Stomach (tissue), 8 donors: ENCODE measurements at regions not wholly inside any gene's neighbourhood (a gene's known extent, or its start where the extent isn't known, plus 50 kb on each side); places are given as distances from the start of the nearest gene placed in this dataset.

Experiments used
- DNase-seq, 2 donors: peaks; one replicate each; pipeline versions ENCODE4 v3.0.0 to v3.0.0-alpha.2; 2013 to 2019
- H3K27ac ChIP-seq, 5 donors: fragments of 200-600 bp in 4 of 5; sonication (generic) in 4 of 5; one replicate each; pipeline ENCODE4 v1.5.1; 2013 to 2019; ENCODE audit warnings: mild to moderate bottlenecking in 1 of 5, moderate library complexity in 1 of 5
- H3K27me3 ChIP-seq, 3 donors: fragments of 200-600 bp; sonication (generic); one replicate each; pipeline ENCODE4 v1.5.1; 2017 to 2019; ENCODE audit warnings: mixed run types in 1 of 3
- H3K36me3 ChIP-seq, 4 donors: fragments of 200-600 bp; sonication (generic); 1 replicate in 3 of 4; 2 replicates in 1 of 4; pipeline ENCODE4 v1.5.1; 2016 to 2019
- H3K4me1 ChIP-seq, 4 donors: fragments of 200-600 bp; sonication (generic); one replicate each; pipeline ENCODE4 v1.5.1; 2016 to 2019
- H3K4me3 ChIP-seq, 4 donors: fragments of 200-600 bp; sonication (generic) in 3 of 4; one replicate each; pipeline ENCODE4 v1.5.1; 2016 to 2019; ENCODE audit warnings: mild to moderate bottlenecking in 1 of 4
- H3K9me3 ChIP-seq, 4 donors: fragments of 200-600 bp; sonication (generic); one replicate each; pipeline ENCODE4 v1.5.1; 2016 to 2019
- EP300 ChIP-seq: sonication (generic); formaldehyde crosslinking; IDR thresholded peaks from one replicate; pipeline ENCODE4 v1.6.1; 2017; ENCODE audit warnings: antibody characterized with exemption
- POLR2A ChIP-seq, 4 donors: fragments of 450-650 bp; IDR thresholded peaks; one replicate each; pipeline ENCODE4 v1.6.1; 2016; ENCODE audit warnings: antibody characterized with exemption in 4 of 4, control low read depth in 2 of 4, mild to moderate bottlenecking in 1 of 4, moderate library complexity in 1 of 4
- POLR2AphosphoS5 ChIP-seq, 3 donors: sonication (generic); formaldehyde crosslinking; IDR thresholded peaks; one replicate each; pipeline ENCODE4 v1.6.1; 2016; ENCODE audit warnings: antibody characterized with exemption in 3 of 3
- WGBS, 5 donors: extraction: QIAGEN DNeasy Blood & Tissue Kit in 3 of 5; methylation state at CpG; one replicate each; pipeline versions ENCODE4 v1.1.5 to v1.1.7; 2013 to 2018; 5-methylcytosine and 5-hydroxymethylcytosine counted together
- intact Hi-C: fragments of 100-400 bp; cut with DNase I; formaldehyde crosslinking; loops from one replicate; pipeline ENCODE4 v1.15.1; 2023; ENCODE audit warnings: low total_unique reads
- TF ChIP-seq, protein P1 (sequence below), 7 experiments: fragments of 450-650 bp in 4 of 7; fragments of 200-600 bp in 3 of 7; sonication (generic) in 3 of 7; IDR thresholded peaks; one replicate each; pipeline ENCODE4 v1.5.1; 2016 to 2019; ENCODE audit warnings: antibody characterized with exemption in 7 of 7, control low read depth in 2 of 7, mild to moderate bottlenecking in 1 of 7
- donor health status: healthy with polysubstance abuse.
- donor health status: Bipolar disorder and iron deficiency.
- donor health status: healthy.

DNA sequence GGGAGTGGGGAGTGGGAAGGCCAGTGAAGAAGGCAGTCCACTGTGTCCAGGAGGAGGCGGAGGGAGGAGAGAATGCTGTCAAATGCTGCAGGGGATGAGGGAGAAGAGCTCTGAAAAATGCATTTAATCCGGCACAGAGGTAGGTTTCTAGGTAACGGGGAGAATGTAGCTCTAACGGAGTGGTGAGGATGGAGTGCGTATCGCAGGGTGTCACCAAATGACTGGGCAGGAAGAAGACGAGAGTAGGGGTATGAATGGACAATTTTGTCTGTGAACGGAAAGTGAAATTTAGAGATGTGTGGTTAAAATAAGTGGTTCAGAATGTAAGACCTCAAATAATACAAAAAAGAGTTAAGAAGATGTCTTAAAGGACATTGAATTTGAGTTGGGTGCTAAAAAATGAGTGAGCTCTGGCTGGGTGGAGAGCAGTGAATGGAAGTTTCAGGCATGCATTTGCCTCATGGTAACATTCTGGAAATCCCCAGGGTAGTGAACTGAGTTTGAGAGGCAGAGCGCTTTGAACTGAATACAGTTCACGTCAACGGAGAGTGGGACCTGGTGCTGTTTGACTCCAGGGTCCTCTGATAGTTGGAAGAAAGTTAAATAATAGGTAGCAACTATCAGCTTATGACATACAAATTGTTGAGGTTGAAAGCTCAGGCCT, 81.3 kb upstream of the CADM1 start:
- intact Hi-C loops, result no loop called here
- Histone ChIP-seq H3K27me3 (no peaks in the 10 kb centered on the region), H3K27ac (no peak overlapping the region), H3K4me1 (peaks cover 3 to 22% (median 20%) of the 10 kb centered on the region in 4 donors), H3K4me3 (no peak overlapping the region), H3K36me3 (no peaks in the 10 kb centered on the region), H3K9me3 (peaks cover 0 to 20% (median 13%) of the 10 kb centered on the region in 4 donors)
- TF ChIP-seq POLR2A (IDR thresholded peaks at IDR 0.05), result no peak
- TF ChIP-seq EP300, result no peak
- no peak for TF ChIP-seq POLR2AphosphoS5 (IDR thresholded peaks at IDR 0.05)
- TF ChIP-seq, protein P1, sequence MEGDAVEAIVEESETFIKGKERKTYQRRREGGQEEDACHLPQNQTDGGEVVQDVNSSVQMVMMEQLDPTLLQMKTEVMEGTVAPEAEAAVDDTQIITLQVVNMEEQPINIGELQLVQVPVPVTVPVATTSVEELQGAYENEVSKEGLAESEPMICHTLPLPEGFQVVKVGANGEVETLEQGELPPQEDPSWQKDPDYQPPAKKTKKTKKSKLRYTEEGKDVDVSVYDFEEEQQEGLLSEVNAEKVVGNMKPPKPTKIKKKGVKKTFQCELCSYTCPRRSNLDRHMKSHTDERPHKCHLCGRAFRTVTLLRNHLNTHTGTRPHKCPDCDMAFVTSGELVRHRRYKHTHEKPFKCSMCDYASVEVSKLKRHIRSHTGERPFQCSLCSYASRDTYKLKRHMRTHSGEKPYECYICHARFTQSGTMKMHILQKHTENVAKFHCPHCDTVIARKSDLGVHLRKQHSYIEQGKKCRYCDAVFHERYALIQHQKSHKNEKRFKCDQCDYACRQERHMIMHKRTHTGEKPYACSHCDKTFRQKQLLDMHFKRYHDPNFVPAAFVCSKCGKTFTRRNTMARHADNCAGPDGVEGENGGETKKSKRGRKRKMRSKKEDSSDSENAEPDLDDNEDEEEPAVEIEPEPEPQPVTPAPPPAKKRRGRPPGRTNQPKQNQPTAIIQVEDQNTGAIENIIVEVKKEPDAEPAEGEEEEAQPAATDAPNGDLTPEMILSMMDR (IDR thresholded peaks at IDR 0.05), result no peak
- no peak for DNase-seq
- WGBS, 5 donors, result 87 to 91% (median 89%) methylated on average over 11 of the region's 11 CpGs

DNA sequence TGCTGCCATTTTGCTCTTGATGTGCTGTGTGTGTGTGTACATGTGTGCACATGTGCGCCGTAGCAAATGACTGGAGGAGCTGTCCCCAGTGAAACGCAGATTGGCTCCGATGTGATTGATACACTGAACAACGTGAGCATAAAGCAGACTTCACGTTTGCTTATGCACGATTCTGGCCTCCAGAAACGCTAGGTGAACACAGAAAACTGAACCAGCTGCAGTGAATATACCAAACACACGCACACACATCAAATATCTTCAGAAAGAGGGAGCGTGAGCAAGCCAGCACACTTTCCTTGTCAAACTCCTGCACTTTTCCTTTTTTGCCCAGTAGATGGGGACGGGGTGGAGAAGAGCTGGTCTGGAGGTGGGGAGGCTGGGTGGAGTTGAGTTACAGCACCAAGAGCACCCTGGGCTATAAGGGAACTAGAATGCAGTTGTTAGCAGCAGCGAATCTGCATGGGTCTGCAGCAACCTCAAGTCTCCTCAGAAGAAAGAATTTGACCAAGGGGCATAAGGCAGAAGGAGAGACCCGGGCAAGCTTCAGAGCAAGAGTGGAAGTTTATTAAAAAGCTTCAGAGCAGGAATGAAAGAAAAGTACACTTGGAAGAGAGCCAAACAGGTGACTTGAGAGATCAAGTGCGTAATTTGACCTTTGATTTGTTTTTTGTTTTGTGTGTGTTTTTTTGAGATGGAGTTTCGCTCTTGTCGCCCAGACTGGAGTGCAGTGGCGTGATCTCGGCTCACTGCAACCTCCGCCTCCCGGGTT, 77.8 kb upstream of the CADM1 start:
- Histone ChIP-seq H3K27me3 (no peaks in the 10 kb centered on the region), H3K27ac (no peak overlapping the region), H3K9me3 (no peaks in the 10 kb centered on the region), H3K4me3 (no peak overlapping the region), H3K36me3 (no peaks in the 10 kb centered on the region), H3K4me1 (peaks cover 3 to 23% (median 20%) of the 10 kb centered on the region in 4 donors)
- peak in 1 of 2 donors; percentile 71 for DNase-seq
- no peak for TF ChIP-seq POLR2A (IDR thresholded peaks at IDR 0.05)
- TF ChIP-seq, protein P1 (IDR thresholded peaks at IDR 0.05), result no peak
- TF ChIP-seq POLR2AphosphoS5 (IDR thresholded peaks at IDR 0.05), result no peak
- no peak for TF ChIP-seq EP300
- WGBS, 5 donors, result 33 to 52% (median 39%) methylated on average over 20 of the region's 20 CpGs
- intact Hi-C loops, result no loop called here

DNA sequence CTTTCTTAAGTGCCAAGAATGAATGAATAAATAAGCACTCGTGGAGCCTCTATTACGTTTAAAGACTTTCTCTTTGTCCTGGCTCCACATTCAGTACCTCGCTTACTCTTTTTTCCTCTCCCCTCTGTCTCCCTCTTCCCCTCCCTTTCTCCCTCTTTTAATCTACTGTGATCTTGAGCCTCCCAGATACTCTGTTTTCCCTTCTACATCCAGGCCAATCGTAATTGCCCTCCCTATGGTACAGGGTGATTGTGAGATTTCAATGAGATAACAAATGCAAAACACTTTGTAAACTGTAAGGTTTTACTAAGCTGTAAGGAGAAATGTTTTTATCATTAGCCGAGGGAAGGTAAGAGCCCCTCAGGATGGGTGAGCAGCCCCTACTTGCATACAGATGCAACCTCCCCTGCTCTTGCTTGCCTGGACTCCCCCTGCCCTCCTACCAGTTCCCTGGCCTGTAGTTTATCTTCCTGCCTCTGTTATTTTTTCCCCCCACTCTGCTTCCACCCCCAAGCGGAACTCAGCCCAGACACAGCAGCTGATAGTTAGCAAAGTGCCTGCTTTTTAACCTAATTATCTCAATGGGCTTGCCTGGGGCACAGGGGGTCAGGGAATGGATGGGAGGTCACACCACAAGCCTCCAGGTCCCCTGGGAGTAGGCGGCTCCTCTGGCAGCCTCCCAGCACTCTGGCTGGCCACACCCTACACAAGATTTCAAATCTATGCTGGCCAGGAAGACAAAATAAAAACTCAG, 76.9 kb upstream of the CADM1 start:
- WGBS, 5 donors, result 17 to 33% (median 29%) methylated on average over 7 of the region's 7 CpGs
- peaks cover 3 to 23% (median 20%) of the 10 kb centered on the region in 4 donors for H3K4me1 ChIP-seq
- DNase-seq, result peak; percentile 51 to 68
- no peaks in the 10 kb centered on the region for H3K9me3 ChIP-seq
- H3K36me3 ChIP-seq, result no peaks in the 10 kb centered on the region
- intact Hi-C loops, result no loop called here
- no peak overlapping the region for H3K4me3 ChIP-seq
- TF ChIP-seq EP300, result no peak
- no peak for TF ChIP-seq POLR2A (IDR thresholded peaks at IDR 0.05)
- TF ChIP-seq POLR2AphosphoS5 (IDR thresholded peaks at IDR 0.05), result no peak
- TF ChIP-seq, protein P1 (IDR thresholded peaks at IDR 0.05), result no peak
- H3K27ac ChIP-seq, result no peak overlapping the region
- no peaks in the 10 kb centered on the region for H3K27me3 ChIP-seq

DNA sequence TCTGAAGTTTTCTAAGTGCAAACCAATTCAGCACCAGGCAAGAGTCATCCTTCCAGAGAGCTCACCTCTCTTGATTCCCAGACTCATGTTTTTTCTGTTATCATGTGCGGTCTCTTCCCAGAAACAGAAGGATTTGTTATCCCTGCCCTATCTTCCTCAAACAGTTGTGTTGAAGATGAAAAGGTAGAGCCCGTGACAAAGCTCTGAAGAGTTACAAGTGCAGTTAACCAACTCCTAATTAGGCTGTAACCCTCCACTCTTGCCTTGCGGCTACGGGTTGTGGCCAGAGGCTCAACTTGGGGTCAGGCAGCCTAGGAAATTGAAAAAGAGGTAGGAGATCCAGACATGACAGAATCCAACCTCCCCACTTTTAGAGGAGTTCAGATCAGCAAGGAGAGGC, 76.2 kb upstream of the CADM1 start:
- Histone ChIP-seq H3K4me3 (no peak overlapping the region), H3K27ac (no peak overlapping the region), H3K4me1 (peaks cover 3 to 23% (median 20%) of the 10 kb centered on the region in 4 donors), H3K27me3 (no peaks in the 10 kb centered on the region), H3K9me3 (no peaks in the 10 kb centered on the region), H3K36me3 (no peaks in the 10 kb centered on the region)
- DNase-seq, result no peak
- intact Hi-C loops, result no loop called here
- WGBS, 5 donors, result 34 to 80% (median 47%) methylated on average over 4 of the region's 4 CpGs
- TF ChIP-seq POLR2AphosphoS5 (IDR thresholded peaks at IDR 0.05) (no peak), EP300 (no peak), POLR2A (IDR thresholded peaks at IDR 0.05) (no peak)
- TF ChIP-seq, protein P1 (IDR thresholded peaks at IDR 0.05), result no peak
